Inflammatory macrophage treated with lipopolysaccharide for 1 hour (primary cell): ENCODE measurements at regions not wholly inside any gene's neighbourhood (a gene's known extent, or its start where the extent isn't known, plus 50 kb on each side); places are given as distances from the start of the nearest gene placed in this dataset.
"Not testable (repeated sequence)": the region's sequence is repeated elsewhere in the genome, so short reads cannot be mapped to it uniquely, and the experiment has no call there.

Experiments
- DNase-seq, 2 donors: peaks; one replicate each; pipeline ENCODE4 v3.0.0-alpha.2; 2020 to 2022

- DNase-seq, result no peak
Observed at GRCh38 chr3:88298189-88298588, 148.4 kb downstream of the C3orf38 start.

- no peak for DNase-seq
Observed at GRCh38 chr3:88301273-88301995, 151.7 kb downstream of the C3orf38 start.

GRCh38 chr3:88301996-88302393 is 152.2 kb downstream of the C3orf38 start:
- DNase-seq, result no peak

GRCh38 chr3:88303331-88303904 is 153.7 kb downstream of the C3orf38 start:
- DNase-seq, result not testable (repeated sequence)

GRCh38 chr3:88307666-88308065 is 157.9 kb downstream of the C3orf38 start:
- no peak for DNase-seq

GRCh38 chr3:88311826-88312225 is 162.1 kb downstream of the C3orf38 start:
- no peak for DNase-seq

GRCh38 chr3:88312256-88312655 is 162.5 kb downstream of the C3orf38 start:
- DNase-seq, result no peak

- no peak for DNase-seq
Observed at GRCh38 chr3:88318067-88318466, 168.3 kb downstream of the C3orf38 start.

- no peak for DNase-seq
Observed at GRCh38 chr3:88321363-88322050, 171.7 kb downstream of the C3orf38 start.

GRCh38 chr3:88324788-88325187 is 175.0 kb downstream of the C3orf38 start:
- DNase-seq, result no peak

GRCh38 chr3:88334187-88334868 is 184.6 kb downstream of the C3orf38 start:
- no peak for DNase-seq

- no peak for DNase-seq
Observed at GRCh38 chr3:88336894-88337293, 187.1 kb downstream of the C3orf38 start.

GRCh38 chr3:88343264-88343663 is 193.5 kb downstream of the C3orf38 start:
- no peak for DNase-seq

- no peak for DNase-seq
Observed at GRCh38 chr3:88346643-88347042, 196.9 kb downstream of the C3orf38 start.

- DNase-seq, result no peak
Observed at GRCh38 chr3:88362428-88362827, 212.7 kb downstream of the C3orf38 start.

- no peak for DNase-seq
Observed at GRCh38 chr3:88364926-88365325, 215.2 kb downstream of the C3orf38 start.

GRCh38 chr3:88369337-88369736 is 219.6 kb downstream of the C3orf38 start:
- DNase-seq, result no peak

- DNase-seq, result no peak
Observed at GRCh38 chr3:88369767-88370166, 220.0 kb downstream of the C3orf38 start.

- DNase-seq, result no peak
Observed at GRCh38 chr3:88385090-88385489, 235.3 kb downstream of the C3orf38 start.

GRCh38 chr3:88398581-88398980 is 248.8 kb downstream of the C3orf38 start:
- no peak for DNase-seq

GRCh38 chr3:88403319-88403718 is 253.6 kb downstream of the C3orf38 start:
- DNase-seq, result no peak

- DNase-seq, result no peak
Observed at GRCh38 chr3:88408097-88408496, 258.3 kb downstream of the C3orf38 start.

GRCh38 chr3:88408935-88409334 is 259.2 kb downstream of the C3orf38 start:
- no peak for DNase-seq

GRCh38 chr3:88410259-88410658 is 260.5 kb downstream of the C3orf38 start:
- no peak for DNase-seq
